GM19351 (cell line): ENCODE measurements at regions not wholly inside any gene's neighbourhood (a gene's known extent, or its start where the extent isn't known, plus 50 kb on each side); places are given as distances from the start of the nearest gene placed in this dataset.
"Not testable (repeated sequence)": the region's sequence is repeated elsewhere in the genome, so short reads cannot be mapped to it uniquely, and the experiment has no call there.

ENCODE experiments used
- ATAC-seq: cut with Tn5 transposase; IDR thresholded peaks from one replicate; pipeline ENCODE4 v1.9.1; 2021; ENCODE audit warnings: mild to moderate bottlenecking, moderate library complexity; ENCODE audit not compliant: unreplicated experiment

GRCh38 chr3:17812328-17812727 is 69.9 kb upstream of the TBC1D5 start:
- not testable (repeated sequence) for ATAC-seq

- ATAC-seq = no peak
Observed at GRCh38 chr3:17811646-17812045, 69.2 kb upstream of the TBC1D5 start.

GRCh38 chr3:17810759-17811158 is 68.3 kb upstream of the TBC1D5 start:
- no peak for ATAC-seq

GRCh38 chr3:17808994-17809393 is 66.6 kb upstream of the TBC1D5 start:
- no peak for ATAC-seq

- ATAC-seq = no peak
Observed at GRCh38 chr3:17806876-17807275, 64.4 kb upstream of the TBC1D5 start.

GRCh38 chr3:17806201-17806600 is 63.8 kb upstream of the TBC1D5 start:
- ATAC-seq = no peak

GRCh38 chr3:17805461-17805940 is 63.1 kb upstream of the TBC1D5 start:
- ATAC-seq = no peak

- peak; percentile 52 for ATAC-seq
Observed at GRCh38 chr3:17802950-17803349, 60.5 kb upstream of the TBC1D5 start.

- no peak for ATAC-seq
Observed at GRCh38 chr3:17801131-17801530, 58.7 kb upstream of the TBC1D5 start.

- no peak for ATAC-seq
Observed at GRCh38 chr3:17800232-17800631, 57.8 kb upstream of the TBC1D5 start.

- ATAC-seq = no peak
Observed at GRCh38 chr3:17799312-17799711, 56.9 kb upstream of the TBC1D5 start.

GRCh38 chr3:17798000-17798399 is 55.6 kb upstream of the TBC1D5 start:
- peak; percentile 74 for ATAC-seq

GRCh38 chr3:17795711-17796110 is 53.3 kb upstream of the TBC1D5 start:
- ATAC-seq = no peak

GRCh38 chr3:17795280-17795679 is 52.8 kb upstream of the TBC1D5 start:
- no peak for ATAC-seq

GRCh38 chr3:17793542-17794195 is 51.2 kb upstream of the TBC1D5 start:
- no peak for ATAC-seq
